ENCODE measurements at regions not wholly inside any gene's neighbourhood (a gene's known extent, or its start where the extent isn't known, plus 50 kb on each side); places are given as distances from the start of the nearest gene placed in this dataset.

DNA sequence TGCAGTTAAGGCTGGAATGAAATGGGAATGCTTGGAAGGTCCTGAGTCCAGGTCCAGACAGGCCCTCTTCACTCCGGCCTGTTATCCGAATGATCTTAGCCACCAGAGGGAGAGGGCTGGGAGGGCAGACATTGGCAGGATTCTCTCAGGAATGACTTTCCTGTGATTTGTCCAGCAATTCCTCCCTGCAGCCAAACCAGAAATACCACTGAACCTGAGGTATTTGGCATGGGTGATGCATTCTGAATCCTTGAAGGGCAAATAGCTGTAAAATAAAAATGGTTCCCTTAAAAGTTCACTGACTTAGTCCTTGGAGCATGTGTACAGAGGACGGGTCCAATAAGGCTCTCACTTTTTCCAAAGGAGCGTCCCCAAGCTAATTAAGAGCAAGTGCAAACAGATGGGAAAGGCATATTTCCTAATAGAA, 77.5 kb upstream of the HABP2 start:
- TF ChIP-seq TAF1 (IDR thresholded peaks at IDR 0.05; ENCODE audit: borderline replicate concordance, low read depth, low read length) = no peak
- TF ChIP-seq, protein P1, sequence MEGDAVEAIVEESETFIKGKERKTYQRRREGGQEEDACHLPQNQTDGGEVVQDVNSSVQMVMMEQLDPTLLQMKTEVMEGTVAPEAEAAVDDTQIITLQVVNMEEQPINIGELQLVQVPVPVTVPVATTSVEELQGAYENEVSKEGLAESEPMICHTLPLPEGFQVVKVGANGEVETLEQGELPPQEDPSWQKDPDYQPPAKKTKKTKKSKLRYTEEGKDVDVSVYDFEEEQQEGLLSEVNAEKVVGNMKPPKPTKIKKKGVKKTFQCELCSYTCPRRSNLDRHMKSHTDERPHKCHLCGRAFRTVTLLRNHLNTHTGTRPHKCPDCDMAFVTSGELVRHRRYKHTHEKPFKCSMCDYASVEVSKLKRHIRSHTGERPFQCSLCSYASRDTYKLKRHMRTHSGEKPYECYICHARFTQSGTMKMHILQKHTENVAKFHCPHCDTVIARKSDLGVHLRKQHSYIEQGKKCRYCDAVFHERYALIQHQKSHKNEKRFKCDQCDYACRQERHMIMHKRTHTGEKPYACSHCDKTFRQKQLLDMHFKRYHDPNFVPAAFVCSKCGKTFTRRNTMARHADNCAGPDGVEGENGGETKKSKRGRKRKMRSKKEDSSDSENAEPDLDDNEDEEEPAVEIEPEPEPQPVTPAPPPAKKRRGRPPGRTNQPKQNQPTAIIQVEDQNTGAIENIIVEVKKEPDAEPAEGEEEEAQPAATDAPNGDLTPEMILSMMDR (IDR thresholded peaks at IDR 0.05) = peak; percentile 44
